Testis (tissue), 2 donors: ENCODE measurements at regions not wholly inside any gene's neighbourhood (a gene's known extent, or its start where the extent isn't known, plus 50 kb on each side); places are given as distances from the start of the nearest gene placed in this dataset.

Experiments used
- DNase-seq: peaks from one replicate; pipeline ENCODE4 v3.0.0-alpha.2; 2019
- H3K27ac ChIP-seq, 2 donors: fragments of 200-600 bp; sonication (generic); one replicate each; pipeline ENCODE4 v1.5.1; 2019
- H3K27me3 ChIP-seq: fragments of 200-600 bp; sonication (generic); one replicate; pipeline ENCODE4 v1.5.1; 2019
- H3K36me3 ChIP-seq: fragments of 200-600 bp; sonication (generic); one replicate; pipeline ENCODE4 v1.5.1; 2017; ENCODE audit warnings: low read depth; ENCODE audit errors: missing control alignments
- H3K4me1 ChIP-seq: fragments of 200-600 bp; sonication (generic); one replicate; pipeline ENCODE4 v1.5.1; 2019
- H3K4me3 ChIP-seq, 2 donors: fragments of 200-600 bp; sonication (generic); one replicate each; pipeline ENCODE4 v1.5.1; 2017 to 2019
- H3K9me3 ChIP-seq: fragments of 200-600 bp; sonication (generic); one replicate; pipeline ENCODE4 v1.5.1; 2017
- CTCF ChIP-seq, 3 experiments: fragments of 450-650 bp in 2 of 3; fragments of 200-600 bp in 1 of 3; sonication (generic) in 1 of 3; IDR thresholded peaks; one replicate each; pipeline ENCODE4 v1.5.1; 2016 to 2019; ENCODE audit warnings: antibody characterized with exemption in 3 of 3, mild to moderate bottlenecking in 2 of 3, moderate library complexity in 1 of 3
- POLR2A ChIP-seq: fragments of 450-650 bp; IDR thresholded peaks from one replicate; pipeline ENCODE4 v1.6.1; 2017; ENCODE audit warnings: antibody characterized with exemption, mild to moderate bottlenecking, moderate library complexity
- WGBS, 2 donors: methylation state at CpG; one replicate each; pipeline ENCODE4 v1.1.5; 2018; 5-methylcytosine and 5-hydroxymethylcytosine counted together
- intact Hi-C: fragments of 100-400 bp; cut with DNase I; formaldehyde crosslinking; loops from one replicate; pipeline ENCODE4 v1.15.1; 2023; ENCODE audit warnings: low total_unique reads

GRCh38 chr20:11982289-11982954 is 64.7 kb downstream of the BTBD3 start:
- TF ChIP-seq POLR2A (no peak), CTCF (IDR thresholded peaks at IDR 0.05) (no peak)
- Histone ChIP-seq H3K4me3 (no peak overlapping the region), H3K27me3 (no peaks in the 10 kb centered on the region), H3K27ac (no peak overlapping the region), H3K36me3 (no peaks in the 10 kb centered on the region), H3K4me1 (no peaks in the 10 kb centered on the region), H3K9me3 (no peaks in the 10 kb centered on the region)
- DNase-seq: no peak
- 71 to 89% methylated on average over 4 of the region's 4 CpGs for WGBS, 2 donors
- intact Hi-C loops: no loop called here

GRCh38 chr20:11982955-11983470 is 65.3 kb downstream of the BTBD3 start:
- no peaks in the 10 kb centered on the region for H3K27me3 ChIP-seq
- TF ChIP-seq CTCF (IDR thresholded peaks at IDR 0.05) (no peak), POLR2A (no peak)
- no peaks in the 10 kb centered on the region for H3K36me3 ChIP-seq
- DNase-seq: no peak
- H3K4me3 ChIP-seq: no peak overlapping the region
- intact Hi-C loops: no loop called here
- H3K27ac ChIP-seq: no peak overlapping the region
- no peaks in the 10 kb centered on the region for H3K4me1 ChIP-seq
- 75 to 76% methylated on average over 8 of the region's 8 CpGs for WGBS, 2 donors
- no peaks in the 10 kb centered on the region for H3K9me3 ChIP-seq

GRCh38 chr20:11986954-11987353 is 69.3 kb downstream of the BTBD3 start:
- Histone ChIP-seq H3K27me3 (no peaks in the 10 kb centered on the region), H3K4me1 (no peaks in the 10 kb centered on the region), H3K27ac (no peak overlapping the region), H3K9me3 (no peaks in the 10 kb centered on the region), H3K36me3 (no peaks in the 10 kb centered on the region), H3K4me3 (no peak overlapping the region)
- intact Hi-C loops: no loop called here
- no peak for DNase-seq
- TF ChIP-seq POLR2A: no peak
- TF ChIP-seq CTCF (IDR thresholded peaks at IDR 0.05): no peak

- H3K27ac ChIP-seq: no peak overlapping the region
- no peak for DNase-seq
- no peaks in the 10 kb centered on the region for H3K27me3 ChIP-seq
- WGBS, 2 donors: 83 to 88% methylated on average over 1 of the region's 1 CpG
- H3K4me1 ChIP-seq: no peaks in the 10 kb centered on the region
- no peaks in the 10 kb centered on the region for H3K36me3 ChIP-seq
- H3K9me3 ChIP-seq: no peaks in the 10 kb centered on the region
- intact Hi-C loops: no loop called here
- H3K4me3 ChIP-seq: no peak overlapping the region
- TF ChIP-seq POLR2A: no peak
- TF ChIP-seq CTCF (IDR thresholded peaks at IDR 0.05): no peak
These were observed 69.8 kb downstream of the BTBD3 start for GRCh38 chr20:11987526-11987925.
